ENCODE measurements at regions not wholly inside any gene's neighbourhood (a gene's known extent, or its start where the extent isn't known, plus 50 kb on each side); places are given as distances from the start of the nearest gene placed in this dataset.
"Not testable (repeated sequence)": the region's sequence is repeated elsewhere in the genome, so short reads cannot be mapped to it uniquely, and the experiment has no call there.

DNA sequence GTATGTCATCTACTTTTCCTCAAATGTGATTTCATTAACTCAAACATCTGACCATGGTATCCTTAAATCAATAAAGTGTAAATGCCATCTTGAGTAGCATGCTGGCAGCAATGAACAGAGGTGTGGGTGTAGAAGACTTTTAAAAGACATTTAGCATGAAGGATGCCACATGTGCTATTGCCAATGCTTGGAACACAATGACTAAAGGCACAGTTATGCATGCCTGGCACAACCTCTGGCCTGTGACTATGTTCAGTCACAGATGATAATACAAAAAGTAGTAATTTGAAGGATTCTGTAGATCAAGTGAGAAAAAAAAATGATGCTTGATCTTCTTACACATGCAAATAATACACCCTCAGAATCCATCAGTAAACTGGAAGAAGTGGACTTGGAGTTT is 938.9 kb upstream of the ADGRL4 start:
- ATAC-seq (no peak), DNase-seq (no peak)

DNA sequence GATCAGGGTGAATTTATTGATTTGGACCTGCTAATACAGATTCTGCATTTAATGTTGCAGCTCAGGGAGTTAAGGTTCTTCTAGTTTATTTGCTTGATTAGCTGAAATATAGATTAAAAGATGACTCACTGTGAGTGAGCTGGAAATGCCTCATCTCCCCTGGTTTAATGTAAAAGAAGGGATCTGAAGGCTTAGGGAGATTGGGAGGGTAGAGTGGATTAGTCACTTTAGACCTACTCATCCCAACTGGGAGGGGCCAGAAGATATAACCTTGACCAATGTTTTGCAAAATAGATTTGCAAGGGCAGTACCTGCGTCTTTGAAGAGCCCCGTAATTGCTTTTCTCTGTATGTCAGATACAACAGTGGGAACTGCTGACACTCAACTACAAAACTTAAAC is 922.8 kb upstream of the ADGRL4 start:
- DNase-seq: no peak
- no peak for ATAC-seq

DNA sequence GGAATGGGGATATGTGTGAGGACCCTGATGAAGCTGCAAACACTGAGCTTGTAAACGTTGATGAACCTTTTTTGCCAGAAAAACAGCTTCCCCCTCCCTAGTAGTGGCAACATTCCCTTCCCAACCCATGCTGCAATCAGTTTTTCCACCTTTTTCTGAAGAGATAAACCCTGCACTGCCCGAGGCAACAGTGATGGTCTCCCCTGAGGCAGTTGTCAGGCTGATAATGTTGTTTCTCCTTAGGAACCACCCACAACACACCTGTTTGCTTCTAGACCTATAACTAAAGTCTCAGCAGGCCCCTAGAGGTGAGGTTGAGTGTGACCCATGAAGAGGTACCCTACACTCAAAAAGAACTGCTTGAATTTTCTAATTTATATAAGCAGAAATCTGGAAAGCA is 922.4 kb upstream of the ADGRL4 start:
- ATAC-seq (no peak), DNase-seq (no peak)

DNA sequence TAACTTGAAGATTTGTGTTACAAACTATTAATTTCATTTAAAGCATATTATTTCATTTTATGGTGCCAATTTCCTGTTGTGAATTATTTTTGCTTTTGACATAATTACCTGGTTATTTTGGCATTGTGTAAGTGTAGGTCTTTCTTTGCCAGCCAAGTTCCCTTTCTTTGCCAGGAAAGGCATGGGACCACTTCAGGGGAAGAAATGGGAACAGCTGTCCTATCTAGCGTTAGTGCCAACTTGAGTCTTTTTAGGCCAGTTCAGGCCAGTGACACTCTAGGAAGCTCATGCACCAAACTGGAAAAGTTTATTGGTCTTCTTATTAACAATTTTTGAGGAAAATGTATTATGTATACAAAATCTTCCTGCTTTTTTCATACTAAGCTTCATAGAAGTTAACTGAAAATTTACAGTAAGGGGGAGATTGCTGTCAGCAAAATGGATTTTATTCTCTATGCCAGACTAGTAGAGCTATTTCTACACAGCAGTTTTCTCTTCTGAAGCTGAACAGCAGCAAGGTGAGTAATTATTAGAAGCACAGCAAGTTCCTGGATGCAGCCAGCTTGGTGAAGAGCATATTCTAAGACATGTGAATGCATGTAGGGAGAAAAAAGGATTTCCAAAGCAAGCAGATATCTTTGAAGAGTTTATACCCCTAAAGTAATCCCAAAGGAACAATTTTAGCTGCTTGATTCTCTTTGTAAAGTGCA is 914.6 kb upstream of the ADGRL4 start:
- DNase-seq: no peak
- no peak for ATAC-seq

GRCh38 chr1:79914896-79915295 is 908.4 kb upstream of the ADGRL4 start:
- DNase-seq (no peak), ATAC-seq (no peak)

GRCh38 chr1:79912813-79913212 is 906.3 kb upstream of the ADGRL4 start:
- no peak for ATAC-seq

GRCh38 chr1:79903321-79903720 is 896.8 kb upstream of the ADGRL4 start:
- ATAC-seq (no peak), DNase-seq (no peak)

More at GRCh38 chr1:79912813-79913212, 906.3 kb upstream of the ADGRL4 start:
- DNase-seq: no peak

- DNase-seq (no peak), ATAC-seq (no peak)
These were observed 895.9 kb upstream of the ADGRL4 start for GRCh38 chr1:79902418-79902817.

DNA sequence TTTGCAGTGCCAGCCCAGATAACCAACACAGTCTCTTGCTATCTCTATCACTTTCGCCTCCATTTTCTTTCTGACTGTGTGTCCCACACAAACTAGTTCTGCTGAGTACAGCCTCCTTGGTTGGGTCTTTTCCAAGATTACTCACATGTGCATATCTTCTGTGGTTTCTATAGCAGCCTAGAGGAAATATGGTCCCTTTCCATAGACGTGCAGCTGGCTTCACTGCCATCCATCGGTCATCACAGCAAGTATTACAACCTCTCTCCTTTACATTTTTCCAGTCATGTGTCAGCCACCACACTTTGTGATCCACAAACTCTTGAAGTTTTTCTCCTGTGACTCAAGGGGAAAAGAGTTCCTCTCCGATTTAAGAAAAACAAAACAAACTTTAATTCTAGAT is 893.4 kb upstream of the ADGRL4 start:
- ATAC-seq (no peak), DNase-seq (no peak)

GRCh38 chr1:79896140-79896539 is 889.6 kb upstream of the ADGRL4 start:
- DNase-seq (no peak), ATAC-seq (no peak)

GRCh38 chr1:79895573-79895972 is 889.0 kb upstream of the ADGRL4 start:
- ATAC-seq: no peak
- DNase-seq: no peak

DNA sequence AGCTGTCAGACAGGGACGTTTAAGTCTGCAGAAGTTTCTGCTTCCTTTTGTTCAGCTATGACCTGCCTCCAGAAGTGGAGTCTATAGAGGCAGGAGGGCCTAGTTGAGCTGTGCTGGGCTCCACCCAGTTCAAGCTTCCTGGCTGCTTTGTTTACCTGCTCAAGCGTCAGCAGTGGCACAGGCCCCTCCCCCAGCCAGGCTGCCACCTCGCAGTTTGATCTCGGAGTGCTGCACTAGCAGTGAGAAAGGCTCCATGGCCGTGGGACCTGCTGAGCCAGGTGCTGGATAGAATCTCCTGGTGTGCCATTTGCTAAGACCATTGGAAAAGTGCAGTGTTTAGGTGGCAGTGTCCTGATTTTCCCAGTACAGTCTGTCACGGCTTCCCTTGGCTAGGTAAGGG is 887.6 kb upstream of the ADGRL4 start:
- ATAC-seq, DNase-seq: not testable (repeated sequence)

DNA sequence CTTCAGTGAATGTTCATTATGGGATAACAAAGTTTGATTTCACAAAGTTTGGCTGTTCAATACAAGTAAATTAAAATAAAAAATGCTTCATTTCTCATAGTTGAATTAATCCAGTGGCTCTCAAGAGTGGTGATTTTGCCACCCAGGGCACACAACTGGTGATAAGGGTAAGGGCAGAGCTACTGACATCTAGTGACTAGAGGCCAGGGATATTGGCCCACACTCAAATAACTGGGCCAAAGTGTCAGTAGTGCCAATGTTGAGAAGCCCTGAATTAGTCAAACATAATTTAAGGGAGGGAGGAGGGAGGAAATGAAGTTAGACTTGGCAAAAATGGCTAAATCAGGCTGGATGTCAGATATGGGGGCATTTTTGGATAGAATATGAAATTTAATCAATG is 880.5 kb upstream of the ADGRL4 start:
- ATAC-seq: no peak
- no peak for DNase-seq

- no peak for DNase-seq
- ATAC-seq: no peak
These were observed 878.6 kb upstream of the ADGRL4 start for GRCh38 chr1:79885101-79885500.

DNA sequence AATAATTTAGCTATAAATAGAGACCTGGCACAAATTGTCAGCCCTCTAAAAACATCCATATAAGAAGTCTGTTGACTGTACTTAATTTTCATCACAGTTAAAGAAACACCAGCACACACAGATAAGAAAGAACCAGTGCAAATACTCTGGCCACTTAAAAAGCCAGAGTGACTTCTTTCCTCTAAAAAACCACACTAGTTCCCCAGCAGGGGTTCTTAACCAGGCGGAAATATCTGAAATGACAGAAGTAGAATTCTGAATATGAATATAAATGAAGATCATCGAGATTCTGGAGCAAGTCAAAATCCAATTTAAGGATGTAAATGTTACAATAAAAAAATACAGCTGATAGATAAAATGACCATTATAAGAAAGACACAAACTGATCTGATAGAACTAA is 870.6 kb upstream of the ADGRL4 start:
- no peak for ATAC-seq
- DNase-seq: no peak

DNA sequence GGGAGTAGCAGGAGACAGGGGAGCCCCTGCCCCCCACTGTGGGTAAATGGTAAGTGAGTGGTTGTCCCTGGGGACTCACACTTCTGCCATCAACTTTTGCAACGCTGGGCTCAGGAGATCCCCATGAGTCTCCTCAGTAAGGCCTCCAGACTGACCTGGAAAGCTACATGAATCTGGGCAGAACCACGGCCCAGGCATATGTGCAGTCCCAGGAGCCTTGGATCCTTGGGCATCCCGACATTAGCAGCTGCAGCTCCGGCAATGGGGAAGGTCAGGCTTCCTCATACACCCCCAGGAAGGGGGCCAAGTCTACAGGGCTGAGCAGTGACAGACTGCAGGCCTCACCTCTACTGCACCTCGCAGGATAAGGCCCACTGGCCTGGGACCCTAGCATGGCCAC is 868.7 kb upstream of the ADGRL4 start:
- ATAC-seq: no peak
- DNase-seq: no peak

- DNase-seq: no peak
- ATAC-seq: no peak
These were observed 867.8 kb upstream of the ADGRL4 start for GRCh38 chr1:79874289-79874688.

GRCh38 chr1:79859212-79859948 is 852.9 kb upstream of the ADGRL4 start:
- DNase-seq (no peak), ATAC-seq (no peak)

GRCh38 chr1:79852004-79852403 is 845.5 kb upstream of the ADGRL4 start:
- ATAC-seq: no peak
- no peak for DNase-seq

GRCh38 chr1:79849388-79849787 is 842.9 kb upstream of the ADGRL4 start:
- no peak for ATAC-seq
- DNase-seq: no peak

DNA sequence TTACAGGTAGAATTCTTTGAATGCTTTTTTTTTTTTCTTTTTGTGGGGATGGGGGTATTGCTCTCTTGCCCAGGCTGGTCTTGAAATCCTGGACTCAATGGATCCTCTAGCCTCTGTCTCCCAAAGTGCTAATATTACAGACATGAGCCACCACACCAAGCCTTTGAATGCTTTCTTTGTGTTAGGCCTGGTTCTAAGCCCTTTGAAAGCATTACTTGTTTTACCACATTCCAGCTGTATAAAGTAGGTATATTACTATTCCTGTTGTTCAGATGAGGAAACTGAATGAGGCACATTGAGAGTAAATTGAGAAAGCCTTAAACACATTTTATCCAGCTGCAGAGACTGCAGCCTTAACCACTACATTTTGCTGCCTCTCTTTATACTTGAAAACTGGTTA is 841.8 kb upstream of the ADGRL4 start:
- ATAC-seq: no peak
- DNase-seq: no peak

DNA sequence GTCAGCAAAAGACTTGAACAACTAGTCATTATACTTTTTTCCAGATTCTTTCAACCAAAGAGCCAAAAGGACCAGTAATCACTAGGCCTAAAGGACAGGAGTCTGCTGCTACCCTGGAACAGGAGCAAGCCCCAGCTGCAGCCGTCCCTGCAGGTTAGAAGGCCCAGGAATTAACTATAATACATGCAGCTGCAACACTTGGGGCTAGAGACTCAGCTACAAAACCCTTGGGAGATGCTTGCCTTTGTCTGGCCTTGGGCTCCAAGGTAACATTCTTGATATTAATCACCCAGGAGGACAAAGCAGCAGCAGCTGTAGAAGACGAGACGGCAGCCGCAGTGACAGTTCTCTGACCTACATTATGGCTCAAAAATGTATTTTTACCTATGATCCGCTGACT is 841.2 kb upstream of the ADGRL4 start:
- DNase-seq (no peak), ATAC-seq (no peak)

DNA sequence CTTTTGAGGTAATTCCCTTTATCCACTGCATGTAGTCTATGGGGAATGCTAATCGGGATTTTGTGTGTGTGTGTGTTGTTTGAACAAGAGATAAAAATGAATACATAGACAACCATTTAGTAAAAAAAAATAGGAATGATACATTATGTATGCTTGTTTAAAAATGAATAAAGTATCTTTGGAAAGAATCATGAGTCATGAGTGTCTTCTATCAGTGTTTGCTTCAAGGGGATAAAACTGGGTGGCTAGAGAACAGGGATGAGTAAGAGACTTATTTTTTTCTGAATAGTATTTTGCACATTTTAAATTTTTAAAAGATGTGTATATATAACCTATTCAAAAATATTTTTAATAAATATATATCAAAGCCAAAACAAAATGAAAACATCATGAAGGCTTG is 839.4 kb upstream of the ADGRL4 start:
- DNase-seq (no peak), ATAC-seq (no peak)

DNA sequence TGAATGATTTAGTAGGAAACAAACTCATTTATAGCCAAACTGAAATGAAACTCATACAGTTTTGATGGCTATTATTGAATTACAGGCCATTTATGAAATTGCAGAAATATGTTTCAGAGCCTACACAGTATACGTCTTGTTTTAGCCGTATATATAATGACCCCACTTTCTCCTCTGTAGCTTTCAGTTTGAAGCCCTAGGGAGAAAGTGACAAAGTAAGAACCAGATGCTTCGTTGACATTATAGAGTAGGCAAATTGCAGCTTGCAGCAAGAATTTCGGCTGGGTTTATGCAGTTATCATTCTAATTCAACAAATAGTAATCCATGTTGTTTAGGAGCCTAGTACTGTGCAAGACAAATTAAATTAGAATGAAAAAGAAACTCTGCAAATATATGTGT is 836.3 kb upstream of the ADGRL4 start:
- ATAC-seq (no peak), DNase-seq (no peak)

Measured in stimulated activated naive CD8-positive, alpha-beta T cell treated with anti-CD3 and anti-CD28 coated beads, Interleukin-15, Interleukin-2, amounts not matched to agents 100 U/mL and 50 U/mL, for 24 hours (primary cell).